PC-9 (cell line): ENCODE measurements at regions not wholly inside any gene's neighbourhood (a gene's known extent, or its start where the extent isn't known, plus 50 kb on each side); places are given as distances from the start of the nearest gene placed in this dataset.

Experiments
- BruUV-seq: library from RNA; stranded (reverse); fragments of 400-500 nt; replicated peaks from 2 replicates; lab custom pipeline; 2021; lab: Mats Ljungman, UMichigan
- CTCF ChIA-PET: fragments of 300-600 bp; sonication (Branson Sonifier 250); formaldehyde crosslinking; loops from one replicate; lab custom pipeline; 2022; ENCODE audit warnings: antibody characterized with exemption; lab: Charles Lee
- POLR2A ChIA-PET: fragments of 300-600 bp; sonication (Branson Sonifier 250); formaldehyde crosslinking; loops from one replicate; lab custom pipeline; 2022; ENCODE audit warnings: antibody characterized with exemption; ENCODE audit not compliant: unreplicated experiment; lab: Charles Lee
- DNase-seq, 2 experiments: peaks; one replicate each; pipeline versions ENCODE4 v3.0.0 to v3.0.0-alpha.2; 2015 to 2022; ENCODE audit warnings: mixed read lengths in 1 of 2
- H2AFZ ChIP-seq: fragments of 200-600 bp; sonication (generic); 2 replicates; pipeline ENCODE4 v1.8.1; 2017; ENCODE audit warnings: antibody characterized with exemption
- H3F3A ChIP-seq: fragments of 200-600 bp; sonication (generic); 2 replicates; pipeline ENCODE4 v1.8.1; 2017; ENCODE audit warnings: antibody characterized with exemption, mild to moderate bottlenecking, low read depth; ENCODE audit not compliant: insufficient read depth
- H3K27ac ChIP-seq: fragments of 200-600 bp; sonication (generic); 2 replicates; pipeline ENCODE4 v1.6.1; 2016; ENCODE audit warnings: mixed run types
- H3K27me3 ChIP-seq: fragments of 200-600 bp; sonication (generic); 2 replicates; pipeline ENCODE4 v1.6.1; 2016; ENCODE audit warnings: low read depth, mixed run types; ENCODE audit not compliant: insufficient read depth
- H3K36me3 ChIP-seq: fragments of 200-600 bp; sonication (generic); 2 replicates; pipeline ENCODE4 v1.6.1; 2016; ENCODE audit warnings: low read depth, mixed run types
- H3K4me1 ChIP-seq: fragments of 200-600 bp; sonication (generic); replicated peaks from 2 replicates; pipeline ENCODE4 v1.6.1; 2016; ENCODE audit warnings: mixed run types; ENCODE audit not compliant: insufficient read depth
- H3K4me2 ChIP-seq: fragments of 200-600 bp; sonication (generic); 2 replicates; pipeline ENCODE4 v1.6.1; 2017; ENCODE audit warnings: mixed run types
- H3K4me3 ChIP-seq: fragments of 200-600 bp; sonication (generic); 2 replicates; pipeline ENCODE4 v1.6.1; 2016; ENCODE audit warnings: mixed run types
- H3K79me2 ChIP-seq: fragments of 200-600 bp; sonication (generic); 2 replicates; pipeline ENCODE4 v1.6.1; 2017; ENCODE audit warnings: low read depth, mixed run types
- H3K9me2 ChIP-seq: fragments of 200-600 bp; sonication (generic); 2 replicates; pipeline ENCODE4 v1.8.1; 2017; ENCODE audit warnings: mild to moderate bottlenecking; ENCODE audit not compliant: insufficient read depth
- H3K9me3 ChIP-seq: fragments of 200-600 bp; sonication (generic); 2 replicates; pipeline ENCODE4 v1.8.1; 2016; ENCODE audit warnings: low read depth; ENCODE audit not compliant: insufficient read depth
- H4K20me1 ChIP-seq: fragments of 200-600 bp; sonication (generic); 2 replicates; pipeline ENCODE4 v1.8.1; 2017; ENCODE audit not compliant: insufficient read depth
- CTCF ChIP-seq: fragments of 200-600 bp; sonication (generic); conservative IDR thresholded peaks from 2 replicates; pipeline ENCODE4 v1.6.1; 2017; ENCODE audit warnings: mixed run types, antibody characterized with exemption, mild to moderate bottlenecking, moderate library complexity
- EZH2 ChIP-seq: fragments of 200-600 bp; sonication (generic); IDR thresholded peaks from 2 replicates; pipeline ENCODE4 v1.8.0; 2017; ENCODE audit warnings: antibody characterized with exemption, low read depth
- intact Hi-C: fragments of 100-400 bp; cut with micrococcal nuclease; formaldehyde crosslinking; loops from one replicate; pipeline ENCODE4 v1.10.0; 2022; ENCODE audit not compliant: unreplicated experiment

GRCh38 chr17:73887739-73888138 is 243.5 kb upstream of the SDK2 start:
- Histone ChIP-seq H3K4me2 (no peak overlapping the region), H4K20me1 (no peaks in the 10 kb centered on the region), H3K27me3 (peaks cover 21% of the 10 kb centered on the region), H3K4me1 (no peaks in the 10 kb centered on the region), H3K36me3 (no peaks in the 10 kb centered on the region), H3K27ac (no peak overlapping the region), H3F3A (no peaks in the 10 kb centered on the region), H3K9me3 (no peaks in the 10 kb centered on the region), H3K4me3 (no peak overlapping the region), H2AFZ (no peak overlapping the region), H3K9me2 (no peaks in the 10 kb centered on the region), H3K79me2 (no peaks in the 10 kb centered on the region)
- intact Hi-C loops: no loop called here
- no TSS peak for BruUV-seq
- CTCF ChIA-PET: no interaction called here
- TF ChIP-seq EZH2: no peak
- no peak for TF ChIP-seq CTCF
- DNase-seq: no peak
- POLR2A ChIA-PET: no interaction called here

- no TSS peak for BruUV-seq
- no peak for DNase-seq
- Histone ChIP-seq H3K4me2 (no peak overlapping the region), H3K27ac (no peak overlapping the region), H3K79me2 (no peaks in the 10 kb centered on the region), H3K36me3 (no peaks in the 10 kb centered on the region), H4K20me1 (no peaks in the 10 kb centered on the region), H3K9me2 (no peaks in the 10 kb centered on the region), H3K4me1 (no peaks in the 10 kb centered on the region), H2AFZ (no peak overlapping the region), H3K27me3 (peaks cover 27% of the 10 kb centered on the region), H3F3A (no peaks in the 10 kb centered on the region), H3K9me3 (no peaks in the 10 kb centered on the region), H3K4me3 (no peak overlapping the region)
- CTCF ChIA-PET: no interaction called here
- intact Hi-C loops: no loop called here
- TF ChIP-seq EZH2: no peak
- TF ChIP-seq CTCF: no peak
- POLR2A ChIA-PET: no interaction called here
These were observed 244.6 kb upstream of the SDK2 start for GRCh38 chr17:73888862-73889261.

- H3K4me3 ChIP-seq: no peak overlapping the region
- no peak overlapping the region for H3K4me2 ChIP-seq
- POLR2A ChIA-PET: no interaction called here
- no peak overlapping the region for H3K27ac ChIP-seq
- TF ChIP-seq CTCF: no peak
- no peak for TF ChIP-seq EZH2
- CTCF ChIA-PET: no interaction called here
- intact Hi-C loops: no loop called here
- H3K27me3 ChIP-seq: peaks cover 32% of the 10 kb centered on the region
- H3K9me2 ChIP-seq: no peaks in the 10 kb centered on the region
- no peaks in the 10 kb centered on the region for H3K36me3 ChIP-seq
- H4K20me1 ChIP-seq: no peaks in the 10 kb centered on the region
- H2AFZ ChIP-seq: no peak overlapping the region
- H3K79me2 ChIP-seq: no peaks in the 10 kb centered on the region
- no peaks in the 10 kb centered on the region for H3K4me1 ChIP-seq
- H3F3A ChIP-seq: no peaks in the 10 kb centered on the region
- BruUV-seq: no TSS peak
- no peaks in the 10 kb centered on the region for H3K9me3 ChIP-seq
- no peak for DNase-seq
These were observed 245.2 kb upstream of the SDK2 start for GRCh38 chr17:73889439-73889838.
